Activated CD8-positive, alpha-beta memory T cell treated with anti-CD3 and anti-CD28 coated beads, Interleukin-2, amount 50 U/mL, for 48 hours (primary cell): ENCODE measurements at regions not wholly inside any gene's neighbourhood (a gene's known extent, or its start where the extent isn't known, plus 50 kb on each side); places are given as distances from the start of the nearest gene placed in this dataset.
A peak's percentile ranks its signal among the peaks of the same experiment; 100 is the strongest.
"Not testable (repeated sequence)": the region's sequence is repeated elsewhere in the genome, so short reads cannot be mapped to it uniquely, and the experiment has no call there.

Source experiments
- DNase-seq: peaks from one replicate; pipeline ENCODE4 v3.0.0-alpha.2; 2020

DNA sequence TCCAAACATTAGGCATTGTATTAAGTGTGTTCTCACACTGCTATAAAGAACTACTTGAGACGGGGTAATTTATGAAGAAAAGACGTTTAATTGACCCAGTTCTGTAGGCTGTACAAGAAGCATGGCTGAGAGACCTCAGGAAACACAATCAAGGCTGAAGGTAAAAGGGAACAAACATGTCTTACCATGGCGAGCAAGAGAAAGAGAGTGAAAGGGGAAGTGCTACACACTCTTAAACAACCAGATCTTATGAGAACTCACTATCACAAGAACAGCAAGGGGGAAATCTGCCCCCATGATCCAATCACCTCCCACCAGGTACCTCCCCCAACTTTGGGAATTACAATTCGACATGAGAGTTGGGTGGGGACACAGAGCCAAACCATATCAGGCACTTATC is 86.6 kb upstream of the TOP1 start:
- no peak for DNase-seq

DNA sequence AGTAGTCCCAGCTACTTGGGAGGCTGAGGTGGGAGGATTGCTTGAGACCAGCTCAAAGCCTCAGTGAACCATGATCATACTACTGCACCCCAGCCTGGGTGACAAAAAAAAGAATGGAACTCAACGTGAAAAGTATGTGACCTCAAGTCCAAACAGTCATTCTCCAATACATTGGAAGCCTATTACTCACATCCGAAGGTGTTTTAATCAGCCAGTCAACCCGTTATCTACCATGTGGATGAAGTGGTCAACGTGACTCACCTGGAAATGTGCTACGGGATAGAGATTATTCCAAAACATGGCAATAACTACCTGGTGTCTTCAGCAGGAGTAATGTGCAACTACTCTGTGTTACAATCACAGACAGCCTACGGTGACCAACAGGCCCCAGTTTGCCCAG is 85.8 kb upstream of the TOP1 start:
- DNase-seq, result peak; percentile 7

GRCh38 chr20:40943591-40943990 is 85.0 kb upstream of the TOP1 start:
- DNase-seq, result no peak

GRCh38 chr20:40945189-40945588 is 83.4 kb upstream of the TOP1 start:
- no peak for DNase-seq

- DNase-seq, result no peak
These were observed 82.7 kb upstream of the TOP1 start for GRCh38 chr20:40945754-40946450.

DNA sequence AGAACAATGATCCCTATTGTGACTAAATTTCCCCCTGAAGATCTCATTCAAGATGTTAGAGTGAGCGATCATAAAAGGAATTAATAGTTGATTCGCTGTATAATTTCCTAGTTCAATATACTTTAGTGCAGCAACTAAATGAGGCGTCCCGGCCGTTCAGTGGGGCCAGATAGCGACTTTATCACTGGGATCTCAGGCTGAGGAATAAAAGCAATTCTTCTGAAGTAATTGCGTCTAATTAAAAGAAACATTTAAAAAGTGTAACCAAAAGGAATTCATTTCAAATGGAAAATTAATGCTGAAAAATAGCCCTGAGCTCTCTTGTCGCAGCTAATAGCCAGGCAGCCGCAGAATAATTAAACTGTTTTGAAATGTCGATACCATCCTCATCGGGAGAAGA is 82.2 kb upstream of the TOP1 start:
- DNase-seq, result no peak

DNA sequence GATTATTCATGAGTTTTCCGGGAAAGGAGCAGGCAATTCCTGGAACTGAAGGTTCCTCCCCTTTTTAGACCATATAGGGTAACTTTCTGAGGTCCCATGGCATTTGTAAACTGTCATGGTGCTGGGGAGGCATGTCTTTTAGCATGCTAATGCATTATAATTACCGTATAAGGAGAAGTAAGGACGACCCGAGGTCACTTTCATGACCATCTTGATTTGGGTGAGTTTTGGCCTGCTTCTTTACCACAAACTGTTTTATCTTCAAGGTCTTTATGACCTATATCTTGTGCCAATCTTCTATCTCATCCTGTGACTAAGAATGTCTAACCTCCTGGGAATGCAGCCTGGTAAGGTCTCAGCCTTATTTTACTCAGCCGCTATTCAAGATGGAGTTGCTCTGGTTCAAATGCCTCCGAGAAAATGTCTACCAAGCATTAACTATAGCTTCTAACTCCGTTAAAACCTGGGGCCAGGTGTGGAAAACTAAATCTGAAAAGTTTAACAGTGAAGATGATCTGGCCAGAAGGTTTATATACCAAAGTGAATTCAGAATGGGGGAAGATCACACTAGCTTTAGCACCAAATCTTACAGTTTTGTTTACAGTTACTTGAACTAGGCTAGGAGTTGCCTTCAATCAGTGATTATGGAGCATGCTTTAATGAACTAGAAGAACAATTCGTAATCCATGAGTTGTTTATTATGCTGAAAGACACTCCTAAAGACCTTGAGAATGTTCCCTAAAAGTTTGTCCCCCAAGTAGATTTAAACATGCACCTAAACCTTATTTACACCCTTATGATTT is 80.0 kb upstream of the TOP1 start:
- DNase-seq, result no peak

DNA sequence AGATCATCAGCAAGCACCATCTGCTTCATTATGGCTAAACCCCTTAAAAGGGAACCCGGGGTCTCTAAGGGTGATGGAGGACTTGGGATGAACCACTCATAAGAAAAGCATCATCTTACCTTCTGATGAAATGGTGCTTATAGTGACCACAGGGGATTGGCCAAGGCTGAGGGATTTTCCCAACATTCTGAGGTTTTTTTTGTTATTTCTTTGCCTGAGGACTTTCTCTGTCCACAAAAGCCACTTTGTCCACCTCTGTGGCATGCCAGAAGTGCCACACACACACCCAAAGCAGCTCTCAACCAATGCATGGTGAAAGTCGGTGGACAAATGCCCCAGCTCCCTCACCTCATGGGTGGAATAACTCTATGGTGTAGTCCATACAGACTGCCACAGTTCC is 79.3 kb upstream of the TOP1 start:
- DNase-seq, result no peak

GRCh38 chr20:40952136-40952535 is 76.5 kb upstream of the TOP1 start:
- peak; percentile 10 for DNase-seq

DNA sequence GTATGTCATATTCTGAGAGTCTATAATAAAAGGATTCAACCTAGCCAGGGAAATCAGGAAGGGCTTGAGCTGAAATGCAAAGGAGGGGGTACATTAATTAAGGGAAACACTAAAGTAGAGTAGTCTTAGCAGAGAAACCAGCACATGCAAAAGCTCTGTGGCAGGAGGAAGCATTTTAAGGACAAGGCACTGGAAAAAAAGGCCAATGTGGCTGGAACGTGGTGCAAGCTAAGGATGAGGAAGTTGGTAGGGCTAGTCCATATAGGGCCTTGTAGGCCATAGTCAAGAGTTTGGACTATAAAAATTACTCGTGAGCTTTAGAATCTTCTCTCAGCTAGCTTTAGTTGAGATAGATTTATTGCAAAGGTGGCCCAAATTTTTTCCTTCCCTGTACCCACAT is 75.2 kb upstream of the TOP1 start:
- peak; percentile 6 for DNase-seq

DNA sequence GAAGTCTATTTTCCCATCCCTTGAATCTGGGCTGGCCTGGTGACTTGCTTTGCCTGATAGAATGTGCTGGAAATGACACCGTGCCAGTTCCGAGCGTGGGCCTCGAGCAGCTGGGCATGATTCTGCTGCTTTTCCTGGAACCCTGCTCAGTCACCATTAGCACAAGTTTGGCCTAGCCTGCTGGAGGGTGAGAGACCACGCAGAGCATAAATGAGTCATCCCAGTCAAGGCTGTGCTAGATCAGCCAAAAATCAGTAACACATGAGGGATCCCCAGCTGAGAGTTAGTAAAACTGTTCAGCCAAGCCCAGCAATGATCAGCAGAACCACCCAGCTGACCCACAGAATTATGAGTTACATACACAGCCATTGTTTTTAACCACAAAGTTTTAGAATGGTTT is 74.8 kb upstream of the TOP1 start:
- DNase-seq, result peak; percentile 42

- peak; percentile 35 for DNase-seq
These were observed 74.0 kb upstream of the TOP1 start for GRCh38 chr20:40954521-40955165.

GRCh38 chr20:40955326-40955725 is 73.3 kb upstream of the TOP1 start:
- peak; percentile 15 for DNase-seq

GRCh38 chr20:40955826-40956225 is 72.8 kb upstream of the TOP1 start:
- not testable (repeated sequence) for DNase-seq

DNA sequence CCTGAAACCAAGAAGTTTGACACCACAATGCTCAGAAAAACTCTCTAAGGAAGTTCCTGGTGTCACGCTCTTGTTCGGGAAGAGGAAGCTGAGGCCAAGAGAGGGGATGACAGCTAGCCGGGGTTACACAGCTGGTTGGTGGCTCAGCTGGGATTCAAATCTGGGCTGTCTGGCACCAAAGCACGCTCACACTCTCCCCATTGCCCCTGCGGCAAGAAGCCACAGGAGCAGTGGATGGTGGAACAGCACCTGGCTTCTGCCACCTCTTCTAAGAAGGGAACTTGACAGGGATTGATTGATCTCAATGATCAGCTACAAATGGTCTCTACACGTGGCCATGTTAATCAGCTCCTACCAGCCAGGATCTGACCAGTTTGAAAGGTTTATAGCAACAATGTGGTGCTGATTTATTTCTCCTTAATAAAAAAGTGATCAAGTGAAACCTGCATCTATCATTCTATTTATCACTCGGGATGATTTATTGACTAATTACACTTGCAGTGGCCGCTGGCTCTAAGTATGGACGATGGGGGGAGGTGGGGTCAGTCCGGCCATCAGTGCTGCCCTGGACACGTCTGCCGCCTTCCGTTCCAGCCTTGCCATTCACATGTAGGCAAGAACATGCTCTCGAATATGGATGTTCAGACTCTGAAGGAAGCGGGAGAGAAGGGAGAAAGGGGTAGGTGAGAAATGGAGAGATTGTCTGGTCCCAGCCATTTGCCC is 71.9 kb upstream of the TOP1 start:
- peak; percentile 26 for DNase-seq

- DNase-seq, result peak; percentile 38
These were observed 71.3 kb upstream of the TOP1 start for GRCh38 chr20:40957265-40957760.

DNA sequence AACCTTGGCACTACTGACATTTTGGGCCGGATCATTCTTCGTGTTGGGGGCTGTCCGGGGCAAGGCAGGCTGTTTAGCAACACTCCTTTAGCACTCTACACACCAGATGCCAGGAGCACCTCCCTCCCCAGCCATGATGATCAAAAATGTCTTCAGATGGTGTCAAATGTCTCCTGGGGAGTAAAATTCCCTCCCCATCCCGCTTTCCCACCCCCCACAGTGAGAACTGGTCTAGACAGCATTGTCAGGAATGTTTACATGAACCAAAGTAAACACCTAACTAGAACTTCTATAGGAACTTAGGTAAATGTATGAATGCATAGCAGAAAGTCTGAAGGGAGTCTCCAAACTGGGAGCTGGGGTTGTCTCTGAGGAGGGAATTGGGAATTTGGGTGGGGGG is 70.0 kb upstream of the TOP1 start:
- DNase-seq, result peak; percentile 37

DNA sequence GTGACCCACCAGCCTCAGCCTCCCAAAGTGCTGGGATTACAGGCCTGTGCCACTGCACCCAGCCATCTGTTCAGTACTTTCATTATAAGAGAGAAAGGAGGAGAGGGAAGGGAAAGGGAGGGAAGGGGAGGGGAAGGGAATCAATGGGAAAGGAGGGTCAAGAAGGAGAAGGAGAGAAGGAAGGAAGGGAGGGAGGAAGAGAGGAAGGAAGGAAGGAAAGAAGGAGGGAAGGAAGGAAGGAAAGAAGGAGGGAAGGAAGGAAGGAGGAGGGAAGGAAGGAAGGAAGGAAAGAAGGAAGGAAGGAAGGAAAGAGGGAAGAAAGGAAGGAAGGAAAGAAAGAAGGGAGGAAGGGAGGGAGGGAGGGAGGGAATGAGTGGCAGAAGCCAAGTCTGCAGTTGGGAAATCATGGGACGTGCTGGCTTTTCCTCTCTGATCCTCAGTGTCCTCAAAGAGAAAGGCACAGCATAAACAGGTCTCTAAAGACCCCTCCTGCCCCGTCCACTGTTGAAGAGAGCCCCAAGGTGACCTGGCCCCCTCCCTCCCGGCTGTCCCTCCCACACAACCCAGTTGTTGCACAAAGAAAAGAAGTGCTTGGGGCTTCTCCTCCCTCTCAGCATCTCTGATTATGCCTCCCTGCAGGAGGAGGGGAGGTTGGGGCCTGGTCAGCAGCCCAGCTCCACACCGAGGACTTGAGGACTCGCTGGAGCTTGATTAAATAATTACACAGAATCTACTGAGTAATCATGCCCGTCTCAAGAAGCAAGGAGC is 69.1 kb upstream of the TOP1 start:
- peak; percentile 26 for DNase-seq

- DNase-seq, result no peak
These were observed 68.5 kb upstream of the TOP1 start for GRCh38 chr20:40960101-40960500.

DNA sequence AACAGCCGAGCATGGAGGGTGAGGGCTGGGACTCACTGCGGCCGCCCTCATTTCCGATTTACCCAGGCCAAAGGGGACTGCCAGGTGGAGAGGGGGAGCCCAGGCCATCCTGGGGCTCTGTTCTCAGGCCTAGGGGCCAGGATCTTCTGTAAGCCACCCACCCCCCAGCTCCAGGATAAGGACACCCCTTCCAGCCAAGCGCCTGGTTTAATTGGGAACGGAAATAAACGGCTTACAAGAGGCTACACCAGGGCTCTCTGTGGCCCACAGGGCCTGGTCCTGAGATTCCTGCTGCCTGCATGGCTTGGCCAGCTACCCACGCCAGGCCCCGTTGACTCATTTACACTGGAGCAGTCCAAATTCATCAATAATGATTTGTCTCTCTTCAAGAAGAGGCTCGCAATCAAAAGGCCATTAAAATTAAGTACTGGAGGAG is 68.1 kb upstream of the TOP1 start:
- peak; percentile 42 for DNase-seq

GRCh38 chr20:40961176-40961575 is 67.4 kb upstream of the TOP1 start:
- DNase-seq, result no peak
